ENCODE measurements at regions not wholly inside any gene's neighbourhood (a gene's known extent, or its start where the extent isn't known, plus 50 kb on each side); places are given as distances from the start of the nearest gene placed in this dataset.

DNA sequence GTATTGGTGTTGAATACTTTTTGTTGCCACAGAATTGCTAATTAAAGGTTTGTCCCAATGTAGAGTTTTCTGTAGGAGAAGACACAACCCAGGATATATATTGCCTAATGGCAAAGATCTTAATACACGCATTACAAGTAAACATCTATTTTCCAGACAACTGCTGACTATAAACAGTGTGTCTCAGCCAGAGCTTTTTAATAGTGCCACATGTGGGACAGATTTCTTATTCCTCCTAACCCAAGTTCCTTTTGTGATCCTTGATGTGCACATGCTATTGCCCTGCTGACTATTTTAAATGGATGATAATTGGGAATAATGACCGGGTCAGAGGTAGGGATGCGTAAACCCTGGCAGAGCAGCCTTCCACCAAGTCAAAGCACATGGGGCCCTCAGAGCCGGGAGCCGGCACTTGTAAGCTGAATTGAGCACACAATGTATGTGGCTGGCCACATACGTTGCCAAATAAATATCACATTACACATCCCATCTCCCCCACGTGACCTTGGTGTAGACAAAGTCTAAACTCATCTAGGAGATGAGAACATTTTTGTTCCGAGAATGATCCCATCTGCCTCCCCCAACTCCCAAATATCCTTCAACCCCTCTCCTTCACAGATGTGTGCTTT is 209.8 kb upstream of the NFIA start:
- H3K18ac ChIP-seq (ENCODE audit: low read length): no peak overlapping the region
- H4K8ac ChIP-seq (ENCODE audit: low read depth, low read length): no peak overlapping the region
- no peak overlapping the region for H2AFZ ChIP-seq (ENCODE audit: low read length)
- H3K4me2 ChIP-seq (ENCODE audit: insufficient read depth, low read length, poor library complexity, severe bottlenecking): no peak overlapping the region
- no peak overlapping the region for H2BK15ac ChIP-seq (ENCODE audit: low read length)
- DNase-seq (ENCODE audit: low spot score): no peak
- H2BK5ac ChIP-seq (ENCODE audit: low read length): no peak overlapping the region
- no peak overlapping the region for H2AK5ac ChIP-seq (ENCODE audit: low read depth, low read length)
- no CpG with 5 or more reads among the region's 8 CpGs for WGBS, 2 donors (ENCODE audit: extremely low coverage in 2 of 2, insufficient read length in 2 of 2, insufficient replicate concordance in 1 of 2)
- no peak overlapping the region for H2BK120ac ChIP-seq (ENCODE audit: low read depth, low read length)
- no peaks in the 10 kb centered on the region for H3K79me1 ChIP-seq (ENCODE audit: low read depth, low read length)
- no peak overlapping the region for H3K4ac ChIP-seq (ENCODE audit: low read length)
- no peaks in the 10 kb centered on the region for H3K9me3 ChIP-seq (replicated peaks in 1 of 2; ENCODE audit: control insufficient read depth in 2 of 2, insufficient read depth in 1 of 2, low read depth in 1 of 2, low read length in 2 of 2)
- no peak overlapping the region for H3K4me3 ChIP-seq (ENCODE audit: low read length in 2 of 2)
- H3K9ac ChIP-seq (ENCODE audit: low read depth, low read length, poor library complexity): no peak overlapping the region
- no peak overlapping the region for H4K91ac ChIP-seq (ENCODE audit: low read depth, low read length, poor library complexity)
- no peaks in the 10 kb centered on the region for H3K27me3 ChIP-seq (ENCODE audit: control insufficient read depth in 3 of 3, insufficient read depth in 3 of 3, low read depth in 1 of 3, low read length in 3 of 3)
- H2BK12ac ChIP-seq (ENCODE audit: low read length): no peak overlapping the region
- H3K27ac ChIP-seq (replicated peaks; ENCODE audit: low read length): no peak overlapping the region
- no peak overlapping the region for H3K14ac ChIP-seq (ENCODE audit: low read length)
- peaks cover 0 to 1% of the 10 kb centered on the region in 2 donors for H3K4me1 ChIP-seq (ENCODE audit: control insufficient read depth in 2 of 2, insufficient read depth in 1 of 2, low read depth in 1 of 2, low read length in 2 of 2)
- H3K23ac ChIP-seq (ENCODE audit: low read depth, low read length, poor library complexity): no peak overlapping the region
- no peaks in the 10 kb centered on the region for H3K36me3 ChIP-seq (replicated peaks in 1 of 2; ENCODE audit: control insufficient read depth in 2 of 2, insufficient read depth in 2 of 2, low read length in 2 of 2)

DNA sequence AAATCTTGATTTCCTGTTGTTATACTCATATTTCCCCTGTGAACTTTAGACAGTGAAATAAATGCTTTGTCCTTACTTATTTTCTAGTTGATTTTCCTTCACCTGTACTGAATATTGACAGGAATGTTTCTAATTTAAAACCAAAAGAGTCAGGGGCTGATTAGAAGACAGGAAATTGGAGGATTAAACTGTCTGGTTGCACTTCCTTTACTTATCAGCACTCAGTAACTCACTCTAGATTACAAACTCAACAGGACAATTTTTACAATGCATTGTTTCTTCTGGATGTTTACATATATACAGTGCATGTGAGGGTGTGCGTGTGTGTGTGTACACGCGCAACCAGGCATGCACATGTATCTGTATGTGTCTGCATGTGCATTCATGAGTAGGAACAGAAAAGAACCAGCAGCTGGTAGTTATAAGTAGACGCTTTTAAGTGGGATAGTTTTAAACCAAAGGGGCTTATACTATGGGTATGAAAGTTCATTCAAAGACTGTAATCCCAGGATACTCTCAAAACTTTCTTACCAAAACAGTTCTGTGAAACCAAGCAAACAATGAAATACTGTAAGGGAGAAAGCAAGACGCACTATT is 212.0 kb upstream of the NFIA start:
- Histone ChIP-seq H4K91ac (ENCODE audit: low read depth, low read length, poor library complexity) (no peak overlapping the region), H2BK15ac (ENCODE audit: low read length) (no peak overlapping the region), H3K9ac (ENCODE audit: low read depth, low read length, poor library complexity) (no peak overlapping the region), H3K79me1 (ENCODE audit: low read depth, low read length) (no peaks in the 10 kb centered on the region), H3K4ac (ENCODE audit: low read length) (no peak overlapping the region), H3K27me3 (ENCODE audit: control insufficient read depth in 3 of 3, insufficient read depth in 3 of 3, low read depth in 1 of 3, low read length in 3 of 3) (no peaks in the 10 kb centered on the region), H3K4me3 (ENCODE audit: low read length in 2 of 2) (no peak overlapping the region), H2AK5ac (ENCODE audit: low read depth, low read length) (no peak overlapping the region), H2AFZ (ENCODE audit: low read length) (no peak overlapping the region), H3K14ac (ENCODE audit: low read length) (no peak overlapping the region), H2BK12ac (ENCODE audit: low read length) (no peak overlapping the region), H4K8ac (ENCODE audit: low read depth, low read length) (no peak overlapping the region), H3K36me3 (replicated peaks in 1 of 2; ENCODE audit: control insufficient read depth in 2 of 2, insufficient read depth in 2 of 2, low read length in 2 of 2) (no peaks in the 10 kb centered on the region), H3K18ac (ENCODE audit: low read length) (no peak overlapping the region), H2BK120ac (ENCODE audit: low read depth, low read length) (no peak overlapping the region), H3K4me2 (ENCODE audit: insufficient read depth, low read length, poor library complexity, severe bottlenecking) (no peak overlapping the region), H3K9me3 (replicated peaks in 1 of 2; ENCODE audit: control insufficient read depth in 2 of 2, insufficient read depth in 1 of 2, low read depth in 1 of 2, low read length in 2 of 2) (no peaks in the 10 kb centered on the region), H3K23ac (ENCODE audit: low read depth, low read length, poor library complexity) (no peak overlapping the region), H3K4me1 (ENCODE audit: control insufficient read depth in 2 of 2, insufficient read depth in 1 of 2, low read depth in 1 of 2, low read length in 2 of 2) (peaks cover 0 to 6% of the 10 kb centered on the region in 2 donors), H3K27ac (replicated peaks; ENCODE audit: low read length) (no peak overlapping the region), H2BK5ac (ENCODE audit: low read length) (no peak overlapping the region)
- no CpG with 5 or more reads among the region's 5 CpGs for WGBS, 2 donors (ENCODE audit: extremely low coverage in 2 of 2, insufficient read length in 2 of 2, insufficient replicate concordance in 1 of 2)
- DNase-seq (ENCODE audit: low spot score): no peak

DNA sequence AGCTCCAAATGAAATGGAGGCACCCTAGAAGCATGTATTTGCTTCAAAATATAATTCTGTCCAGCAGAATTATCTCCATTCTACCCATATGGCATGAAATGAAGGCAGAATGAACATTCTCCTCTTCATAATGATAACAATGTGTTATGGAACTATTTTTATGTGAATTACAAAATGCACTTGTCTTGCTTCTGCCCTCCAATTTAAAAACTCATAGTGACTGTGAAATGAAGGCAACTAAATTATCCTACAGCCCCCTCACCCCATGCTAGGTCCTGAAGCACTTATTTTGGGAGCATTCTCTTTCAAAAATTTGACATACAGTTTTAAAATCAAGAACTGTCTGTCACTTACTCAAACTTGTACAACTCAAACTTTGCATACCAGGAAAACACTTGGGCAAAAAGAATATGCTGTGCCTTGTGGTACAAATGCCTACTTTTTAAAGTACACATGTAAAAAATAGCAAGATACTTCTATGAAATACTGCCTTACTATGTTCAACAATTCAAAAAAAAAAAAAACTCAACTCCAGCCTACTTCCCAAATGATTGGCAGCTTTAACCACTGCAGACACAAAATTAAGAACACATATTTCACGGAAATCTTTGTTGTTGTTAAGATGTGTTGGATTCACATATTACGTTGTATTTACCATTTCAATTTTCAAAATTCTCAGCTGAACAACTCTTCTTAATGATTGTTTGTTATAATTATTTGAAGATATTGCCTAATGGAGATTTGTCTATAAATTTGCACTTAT is 213.3 kb upstream of the NFIA start:
- Histone ChIP-seq H3K36me3 (replicated peaks in 1 of 2; ENCODE audit: control insufficient read depth in 2 of 2, insufficient read depth in 2 of 2, low read length in 2 of 2) (no peaks in the 10 kb centered on the region), H3K9me3 (replicated peaks in 1 of 2; ENCODE audit: control insufficient read depth in 2 of 2, insufficient read depth in 1 of 2, low read depth in 1 of 2, low read length in 2 of 2) (no peaks in the 10 kb centered on the region), H2BK5ac (ENCODE audit: low read length) (no peak overlapping the region), H3K79me1 (ENCODE audit: low read depth, low read length) (no peaks in the 10 kb centered on the region), H3K18ac (ENCODE audit: low read length) (no peak overlapping the region), H3K4me2 (ENCODE audit: insufficient read depth, low read length, poor library complexity, severe bottlenecking) (no peak overlapping the region), H3K9ac (ENCODE audit: low read depth, low read length, poor library complexity) (no peak overlapping the region), H2BK12ac (ENCODE audit: low read length) (no peak overlapping the region), H3K27ac (replicated peaks; ENCODE audit: low read length) (no peak overlapping the region), H2BK120ac (ENCODE audit: low read depth, low read length) (no peak overlapping the region), H2AK5ac (ENCODE audit: low read depth, low read length) (no peak overlapping the region), H4K91ac (ENCODE audit: low read depth, low read length, poor library complexity) (no peak overlapping the region), H3K23ac (ENCODE audit: low read depth, low read length, poor library complexity) (no peak overlapping the region), H3K4ac (ENCODE audit: low read length) (no peak overlapping the region), H3K27me3 (ENCODE audit: control insufficient read depth in 3 of 3, insufficient read depth in 3 of 3, low read depth in 1 of 3, low read length in 3 of 3) (no peaks in the 10 kb centered on the region), H3K4me3 (ENCODE audit: low read length in 2 of 2) (no peak overlapping the region), H2AFZ (ENCODE audit: low read length) (no peak overlapping the region), H4K8ac (ENCODE audit: low read depth, low read length) (no peak overlapping the region), H2BK15ac (ENCODE audit: low read length) (no peak overlapping the region), H3K14ac (ENCODE audit: low read length) (no peak overlapping the region), H3K4me1 (ENCODE audit: control insufficient read depth in 2 of 2, insufficient read depth in 1 of 2, low read depth in 1 of 2, low read length in 2 of 2) (peaks cover 0 to 5% of the 10 kb centered on the region in 2 donors)
- WGBS, 2 donors (ENCODE audit: extremely low coverage in 2 of 2, insufficient read length in 2 of 2, insufficient replicate concordance in 1 of 2): no CpG with 5 or more reads among the region's 2 CpGs
- no peak for DNase-seq (ENCODE audit: low spot score)

DNA sequence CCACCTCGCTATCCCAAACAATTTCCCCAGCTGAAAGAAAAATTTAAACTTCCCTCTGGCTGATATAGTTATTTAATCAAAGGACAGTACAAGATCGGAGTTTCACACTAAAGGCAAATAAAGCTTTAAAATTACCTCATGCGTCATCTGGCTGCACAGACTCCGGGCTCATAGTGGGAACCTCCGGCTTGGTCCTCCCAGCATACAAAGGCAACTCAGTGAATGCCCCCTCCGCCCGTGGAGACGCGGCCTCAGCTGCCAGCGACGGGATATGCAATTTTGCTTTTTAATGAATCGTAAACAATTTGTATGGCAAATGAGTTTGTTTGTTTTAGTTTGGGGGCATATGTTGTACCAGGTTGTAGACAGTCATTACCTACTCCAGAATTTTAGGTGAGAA is 214.6 kb upstream of the NFIA start:
- Histone ChIP-seq H3K14ac (ENCODE audit: low read length) (no peak overlapping the region), H3K9me3 (replicated peaks in 1 of 2; ENCODE audit: control insufficient read depth in 2 of 2, insufficient read depth in 1 of 2, low read depth in 1 of 2, low read length in 2 of 2) (no peaks in the 10 kb centered on the region), H3K9ac (ENCODE audit: low read depth, low read length, poor library complexity) (no peak overlapping the region), H4K8ac (ENCODE audit: low read depth, low read length) (no peak overlapping the region), H3K79me1 (ENCODE audit: low read depth, low read length) (no peaks in the 10 kb centered on the region), H3K36me3 (replicated peaks in 1 of 2; ENCODE audit: control insufficient read depth in 2 of 2, insufficient read depth in 2 of 2, low read length in 2 of 2) (no peaks in the 10 kb centered on the region), H2BK120ac (ENCODE audit: low read depth, low read length) (no peak overlapping the region), H3K27me3 (ENCODE audit: control insufficient read depth in 3 of 3, insufficient read depth in 3 of 3, low read depth in 1 of 3, low read length in 3 of 3) (no peaks in the 10 kb centered on the region), H2AFZ (ENCODE audit: low read length) (no peak overlapping the region), H3K4me2 (ENCODE audit: insufficient read depth, low read length, poor library complexity, severe bottlenecking) (no peak overlapping the region), H2BK15ac (ENCODE audit: low read length) (no peak overlapping the region), H2AK5ac (ENCODE audit: low read depth, low read length) (no peak overlapping the region), H3K18ac (ENCODE audit: low read length) (no peak overlapping the region), H4K91ac (ENCODE audit: low read depth, low read length, poor library complexity) (no peak overlapping the region), H2BK12ac (ENCODE audit: low read length) (no peak overlapping the region), H3K4me3 (ENCODE audit: low read length in 2 of 2) (no peak overlapping the region), H3K4me1 (ENCODE audit: control insufficient read depth in 2 of 2, insufficient read depth in 1 of 2, low read depth in 1 of 2, low read length in 2 of 2) (peaks cover 0 to 5% of the 10 kb centered on the region in 2 donors), H2BK5ac (ENCODE audit: low read length) (no peak overlapping the region), H3K27ac (replicated peaks; ENCODE audit: low read length) (no peak overlapping the region), H3K23ac (ENCODE audit: low read depth, low read length, poor library complexity) (no peak overlapping the region), H3K4ac (ENCODE audit: low read length) (no peak overlapping the region)
- DNase-seq (ENCODE audit: low spot score): no peak
- WGBS, 2 donors (ENCODE audit: extremely low coverage in 2 of 2, insufficient read length in 2 of 2, insufficient replicate concordance in 1 of 2): no CpG with 5 or more reads among the region's 12 CpGs
